Pancreas (tissue), 10 donors: ENCODE measurements at regions not wholly inside any gene's neighbourhood (a gene's known extent, or its start where the extent isn't known, plus 50 kb on each side); places are given as distances from the start of the nearest gene placed in this dataset.

Experiments
- ATAC-seq, 4 donors: fragments of 200-7000 bp; cut with Tn5 transposase; one replicate each; pipeline versions ENCODE4 v1.8.0 to v1.9.1; 2020; ENCODE audit warnings: mild to moderate bottlenecking in 4 of 4, moderate library complexity in 4 of 4
- DNase-seq, 6 donors: peaks; one replicate each; pipeline ENCODE4 v3.0.0-alpha.2; 2020
- FAIRE-seq: peaks from 2 replicates; lab custom pipeline; 2012; peaks lifted over from hg19 to GRCh38; lab: Jason Lieb, UNC
- H3K27ac ChIP-seq, 4 donors: fragments of 200-600 bp; sonication (generic); 1 replicate in 3 of 4; 2 replicates in 1 of 4; pipeline versions ENCODE4 v1.5.0 to v1.8.0; 2020
- H3K27me3 ChIP-seq, 4 donors: fragments of 200-600 bp; one replicate each; pipeline ENCODE4 v1.8.0; 2021
- H3K36me3 ChIP-seq, 3 donors: fragments of 200-600 bp; sonication (generic) in 1 of 3; one replicate each; pipeline versions ENCODE4 v1.5.0 to v1.8.0; 2020 to 2021
- H3K4me1 ChIP-seq, 3 donors: fragments of 200-600 bp; one replicate each; pipeline ENCODE4 v1.8.0; 2021
- H3K4me3 ChIP-seq, 4 donors: fragments of 200-600 bp; sonication (generic) in 2 of 4; one replicate each; pipeline versions ENCODE4 v1.5.0 to v1.8.0; 2020 to 2021
- H3K9me3 ChIP-seq, 4 donors: fragments of 200-600 bp; one replicate each; pipeline ENCODE4 v1.8.0; 2021
- CTCF ChIP-seq, 4 donors: fragments of 200-600 bp; sonication (generic) in 3 of 4; IDR thresholded peaks; one replicate each; pipeline versions ENCODE4 v1.5.0 to v1.8.0; 2021; ENCODE audit warnings: antibody characterized with exemption in 4 of 4
- WGBS, 2 donors: extraction: QIAGEN DNeasy Blood & Tissue Kit; methylation state at CpG; one replicate each; pipeline ENCODE4 v1.1.7; 2013; 5-methylcytosine and 5-hydroxymethylcytosine counted together
- intact Hi-C, 3 donors: fragments of 100-400 bp; cut with DNase I; formaldehyde crosslinking; loops; one replicate each; pipeline versions ENCODE4 v1.11.1 to v1.14.2; 2022
- donor health status: healthy with polysubstance abuse.
- donor health status: DM: no; HTN: no; CAD: no; lungs with moderate emphysema.
- donor health status: DM: no; HTN: no; CAD: no.
- donor health status: control.
- donor health status: control.
- donor health status: Bipolar disorder and iron deficiency.
- donor health status: DM: yes; HTN: yes; CAD: no.
- donor health status: DM: no; HTN: no; CAD: no.
- donor health status: DM: no; HTN: no; CAD: no.
- donor health status: DM: yes; HTN: yes; CAD: no.

GRCh38 chr12:34186492-34186891 lies 164.2 kb downstream of the ALG10 start:
- TF ChIP-seq CTCF (IDR thresholded peaks at IDR 0.05): no peak
- FAIRE-seq (no peak), DNase-seq (no peak), ATAC-seq (no peak)
- WGBS, 2 donors: 41 to 48% methylated on average over 2 of the region's 2 CpGs
- no peaks in the 10 kb centered on the region for H3K36me3 ChIP-seq
- no peaks in the 10 kb centered on the region for H3K27me3 ChIP-seq
- H3K4me1 ChIP-seq: no peaks in the 10 kb centered on the region
- no peak overlapping the region for H3K4me3 ChIP-seq
- intact Hi-C loops: no loop called here
- H3K27ac ChIP-seq: no peak overlapping the region
- H3K9me3 ChIP-seq: no peaks in the 10 kb centered on the region

- Histone ChIP-seq H3K4me1 (no peaks in the 10 kb centered on the region), H3K27me3 (no peaks in the 10 kb centered on the region), H3K4me3 (no peak overlapping the region), H3K36me3 (no peaks in the 10 kb centered on the region), H3K9me3 (no peaks in the 10 kb centered on the region), H3K27ac (no peak overlapping the region)
- WGBS, 2 donors: 65 to 74% methylated on average over 1 of the region's 1 CpG
- DNase-seq (no peak), FAIRE-seq (no peak), ATAC-seq (no peak)
- no peak for TF ChIP-seq CTCF (IDR thresholded peaks at IDR 0.05)
- intact Hi-C loops: no loop called here
Measured at GRCh38 chr12:34188974-34189373, 166.7 kb downstream of the ALG10 start.

DNA sequence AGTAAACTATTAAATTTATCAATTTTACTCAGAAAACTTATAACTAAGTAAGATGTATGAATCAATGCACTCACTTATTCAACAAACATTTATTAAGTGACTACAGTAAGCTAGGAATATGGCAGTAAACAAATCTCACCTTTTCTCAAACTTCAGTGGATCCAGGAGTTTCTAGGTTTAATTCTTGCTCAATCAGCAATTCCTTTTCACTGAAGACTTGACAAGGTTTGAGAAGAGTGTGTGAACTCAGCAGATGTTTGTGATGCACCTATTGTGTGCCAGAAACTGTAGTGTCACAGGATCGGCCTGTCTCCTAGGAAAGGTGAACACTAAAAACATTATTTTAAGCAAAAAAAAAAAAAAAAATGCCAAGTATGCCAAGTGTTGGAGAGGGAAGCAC lies 167.8 kb downstream of the ALG10 start:
- intact Hi-C loops: no loop called here
- no peaks in the 10 kb centered on the region for H3K36me3 ChIP-seq
- H3K4me1 ChIP-seq: no peaks in the 10 kb centered on the region
- no peaks in the 10 kb centered on the region for H3K9me3 ChIP-seq
- FAIRE-seq (no peak), DNase-seq (no peak), ATAC-seq (no peak)
- H3K27ac ChIP-seq: no peak overlapping the region
- H3K27me3 ChIP-seq: no peaks in the 10 kb centered on the region
- no peak overlapping the region for H3K4me3 ChIP-seq
- 39 to 46% methylated on average over 1 of the region's 1 CpG for WGBS, 2 donors
- no peak for TF ChIP-seq CTCF (IDR thresholded peaks at IDR 0.05)

- whole genome bisulfite sequencing, 2 donors: 49 to 55% methylated on average over 7 of the region's 7 CpGs
- no peak overlapping the region for H3K4me3 ChIP-seq
- FAIRE-seq: no peak
Measured at GRCh38 chr12:34198924-34199323, 176.6 kb downstream of the ALG10 start.

More at GRCh38 chr12:34198924-34199323, 176.6 kb downstream of the ALG10 start:
- no peaks in the 10 kb centered on the region for H3K4me1 ChIP-seq
- H3K27me3 ChIP-seq: no peaks in the 10 kb centered on the region
- no peak for TF ChIP-seq CTCF (IDR thresholded peaks at IDR 0.05)
- DNase-seq (no peak), ATAC-seq (no peak)
- H3K36me3 ChIP-seq: no peaks in the 10 kb centered on the region
- intact Hi-C loops: no loop called here
- H3K9me3 ChIP-seq: no peaks in the 10 kb centered on the region
- H3K27ac ChIP-seq: no peak overlapping the region
